Activated T-cell treated with anti-CD3 and anti-CD28 coated beads, Interleukin-2, amount 50 U/mL, for 4 hours (primary cell): ENCODE measurements at regions not wholly inside any gene's neighbourhood (a gene's known extent, or its start where the extent isn't known, plus 50 kb on each side); places are given as distances from the start of the nearest gene placed in this dataset.
"Not testable (repeated sequence)": the region's sequence is repeated elsewhere in the genome, so short reads cannot be mapped to it uniquely, and the experiment has no call there.

Source experiments
- ATAC-seq, 2 donors: fragments of 200-7000 bp; cut with Tn5 transposase; one replicate each; pipeline ENCODE4 v1.10.0; 2021
- DNase-seq: peaks from one replicate; pipeline ENCODE4 v3.0.0-alpha.2; 2020
- H3K27me3 Mint-ChIP-seq: one replicate; pipeline ENCODE4 v1.8.0; 2021; ENCODE audit warnings: low read depth, mixed read lengths
- H3K36me3 Mint-ChIP-seq: one replicate; pipeline ENCODE4 v1.8.0; 2022; ENCODE audit warnings: mixed read lengths; ENCODE audit not compliant: insufficient read depth
- H3K4me1 Mint-ChIP-seq: one replicate; pipeline ENCODE4 v1.8.0; 2021; ENCODE audit warnings: low read depth, mixed read lengths
- H3K4me3 Mint-ChIP-seq: one replicate; pipeline ENCODE4 v1.8.0; 2021; ENCODE audit warnings: mild to moderate bottlenecking, moderate library complexity, mixed read lengths
- H3K9me3 Mint-ChIP-seq: one replicate; pipeline ENCODE4 v1.8.0; 2021; ENCODE audit warnings: mixed read lengths

DNA sequence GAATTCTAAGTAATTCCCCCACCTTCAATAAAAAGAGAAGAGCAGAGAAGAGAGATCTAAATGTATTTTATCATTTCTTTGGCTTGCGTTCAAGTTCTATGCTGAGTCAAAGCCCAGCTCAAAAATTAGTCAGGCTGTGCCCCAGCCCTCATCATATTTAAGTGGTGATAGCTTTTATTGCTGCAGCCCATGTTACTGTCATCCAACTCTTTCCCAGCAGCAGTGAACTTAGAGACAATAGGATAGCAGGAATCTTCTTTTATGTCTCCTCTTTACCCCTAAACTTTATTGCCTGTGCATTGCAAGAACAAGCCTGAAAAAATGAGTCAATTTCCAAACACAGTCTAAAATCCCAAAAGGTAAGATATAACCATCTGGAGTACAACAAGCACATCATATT, 1599.3 kb upstream of the PIK3C3 start:
- DNase-seq (no peak), ATAC-seq (no peak)
- no peaks in the 10 kb centered on the region for H3K4me1 Mint-ChIP-seq
- no peak overlapping the region for H3K4me3 Mint-ChIP-seq
- H3K9me3 Mint-ChIP-seq, result peaks cover 3% of the 10 kb centered on the region
- no peaks in the 10 kb centered on the region for H3K27me3 Mint-ChIP-seq
- no peaks in the 10 kb centered on the region for H3K36me3 Mint-ChIP-seq

- Mint-ChIP-seq H3K36me3 (no peaks in the 10 kb centered on the region), H3K4me3 (no peak overlapping the region), H3K9me3 (no peaks in the 10 kb centered on the region)
These were observed 1606.8 kb upstream of the PIK3C3 start for GRCh38 chr18:40348196-40348595.

DNA sequence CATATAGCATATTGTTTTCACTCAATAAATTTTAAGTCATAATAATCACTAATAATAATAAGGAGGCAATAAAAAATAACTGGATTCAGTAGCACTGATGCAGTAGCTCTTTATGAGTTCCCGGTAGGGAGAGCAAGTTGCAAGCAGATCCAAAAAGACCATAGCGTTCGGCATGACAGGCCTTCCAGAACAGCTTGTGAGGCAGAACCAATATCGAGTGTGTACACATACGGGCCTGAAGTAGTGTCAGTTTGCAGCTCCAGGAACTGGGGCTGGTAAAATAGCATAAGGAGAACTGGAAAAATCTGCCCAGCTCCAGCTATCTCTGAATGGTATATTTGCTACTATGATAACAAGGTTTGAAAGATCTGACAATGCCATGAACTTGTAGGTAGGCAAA, 1607.8 kb upstream of the PIK3C3 start:
- DNase-seq (no peak), ATAC-seq (no peak)
- Mint-ChIP-seq H3K4me3 (no peak overlapping the region), H3K27me3 (no peaks in the 10 kb centered on the region), H3K4me1 (no peaks in the 10 kb centered on the region), H3K9me3 (peaks cover 1% of the 10 kb centered on the region), H3K36me3 (no peaks in the 10 kb centered on the region)

More at GRCh38 chr18:40348196-40348595, 1606.8 kb upstream of the PIK3C3 start:
- DNase-seq (no peak), ATAC-seq (no peak)
- Mint-ChIP-seq H3K4me1 (no peaks in the 10 kb centered on the region), H3K27me3 (no peaks in the 10 kb centered on the region)

- Mint-ChIP-seq H3K4me3 (no peak overlapping the region), H3K36me3 (no peaks in the 10 kb centered on the region), H3K4me1 (no peaks in the 10 kb centered on the region), H3K27me3 (no peaks in the 10 kb centered on the region), H3K9me3 (peaks cover 11% of the 10 kb centered on the region)
- DNase-seq (no peak), ATAC-seq (no peak)
These were observed 1608.9 kb upstream of the PIK3C3 start for GRCh38 chr18:40346146-40346545.

DNA sequence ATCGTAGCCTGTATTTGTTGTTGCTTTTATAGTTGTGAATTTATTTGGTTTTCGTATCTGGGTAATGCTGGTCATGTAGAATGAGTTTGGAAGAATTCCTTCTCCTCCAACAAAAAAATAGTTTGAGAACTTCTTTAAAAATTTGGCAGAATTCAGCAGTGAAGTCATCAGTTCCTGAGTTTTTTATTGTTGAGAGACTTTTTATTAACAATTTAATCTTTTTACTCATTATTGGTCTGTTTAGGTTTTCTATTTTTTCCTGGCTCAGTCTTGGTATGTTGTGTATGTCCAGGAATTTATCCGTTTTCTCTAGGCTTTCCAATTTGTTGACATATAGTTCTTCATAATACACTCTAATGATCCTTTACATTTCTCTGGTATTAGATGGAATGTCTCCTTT, 1613.3 kb upstream of the PIK3C3 start:
- DNase-seq (no peak), ATAC-seq (no peak)
- H3K4me1 Mint-ChIP-seq, result no peaks in the 10 kb centered on the region
- no peaks in the 10 kb centered on the region for H3K36me3 Mint-ChIP-seq
- no peak overlapping the region for H3K4me3 Mint-ChIP-seq
- peaks cover 11% of the 10 kb centered on the region for H3K9me3 Mint-ChIP-seq
- no peaks in the 10 kb centered on the region for H3K27me3 Mint-ChIP-seq

DNA sequence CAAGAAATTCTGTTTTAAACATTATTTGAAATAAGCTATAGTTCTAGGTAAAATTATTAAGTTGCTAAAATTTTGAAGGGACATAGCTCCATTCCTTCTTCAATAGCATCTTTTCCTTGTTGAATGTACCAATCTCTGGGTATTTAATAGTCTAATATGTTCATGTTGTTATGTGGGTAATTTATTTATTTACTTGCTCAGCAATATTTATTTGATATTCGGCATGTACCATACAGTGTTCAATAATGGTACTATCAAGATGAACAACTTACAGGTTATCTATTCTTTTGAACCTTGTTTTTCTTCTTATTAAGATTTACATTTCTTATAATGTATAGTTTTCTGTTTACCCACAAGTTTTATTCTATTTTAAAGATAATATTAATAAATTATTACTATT, 1616.8 kb upstream of the PIK3C3 start:
- ATAC-seq (no peak), DNase-seq (no peak)
- H3K27me3 Mint-ChIP-seq, result no peaks in the 10 kb centered on the region
- no peaks in the 10 kb centered on the region for H3K4me1 Mint-ChIP-seq
- no peak overlapping the region for H3K4me3 Mint-ChIP-seq
- no peaks in the 10 kb centered on the region for H3K36me3 Mint-ChIP-seq
- peaks cover 31% of the 10 kb centered on the region for H3K9me3 Mint-ChIP-seq

DNA sequence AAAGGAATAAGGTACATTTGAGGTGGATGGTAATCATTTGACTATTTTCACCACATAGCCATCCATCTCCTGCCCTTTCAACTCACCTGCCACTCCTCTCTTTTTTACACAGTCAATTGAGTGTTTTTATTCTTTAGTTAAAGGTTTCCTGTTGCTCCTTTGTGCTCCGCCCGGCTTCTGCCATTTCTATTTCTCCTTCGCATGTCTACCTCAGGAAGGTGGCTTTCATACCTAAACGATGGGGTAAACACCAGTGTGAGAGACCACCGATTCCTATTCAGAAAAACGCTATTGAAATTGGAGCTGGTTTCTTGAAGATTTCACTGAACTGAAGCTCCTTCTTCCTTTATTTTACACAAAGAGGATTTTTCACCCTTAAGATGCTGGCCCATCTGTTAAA, 1628.0 kb upstream of the PIK3C3 start:
- no peak overlapping the region for H3K4me3 Mint-ChIP-seq
- DNase-seq, result no peak
- H3K9me3 Mint-ChIP-seq, result peaks cover 14% of the 10 kb centered on the region
- H3K36me3 Mint-ChIP-seq, result no peaks in the 10 kb centered on the region
- H3K4me1 Mint-ChIP-seq, result no peaks in the 10 kb centered on the region
- ATAC-seq, result no peak
- no peaks in the 10 kb centered on the region for H3K27me3 Mint-ChIP-seq

- DNase-seq (no peak), ATAC-seq (no peak)
- H3K9me3 Mint-ChIP-seq, result peaks cover 13% of the 10 kb centered on the region
- no peaks in the 10 kb centered on the region for H3K27me3 Mint-ChIP-seq
- no peaks in the 10 kb centered on the region for H3K36me3 Mint-ChIP-seq
- H3K4me1 Mint-ChIP-seq, result no peaks in the 10 kb centered on the region
- H3K4me3 Mint-ChIP-seq, result no peak overlapping the region
These were observed 1629.0 kb upstream of the PIK3C3 start for GRCh38 chr18:40325988-40326387.

- ATAC-seq (no peak), DNase-seq (no peak)
- no peak overlapping the region for H3K4me3 Mint-ChIP-seq
These were observed 1640.8 kb upstream of the PIK3C3 start for GRCh38 chr18:40314199-40314598.

GRCh38 chr18:40313030-40313642, 1641.9 kb upstream of the PIK3C3 start:
- Mint-ChIP-seq H3K27me3 (no peaks in the 10 kb centered on the region), H3K9me3 (no peaks in the 10 kb centered on the region), H3K36me3 (no peaks in the 10 kb centered on the region), H3K4me3 (no peak overlapping the region), H3K4me1 (no peaks in the 10 kb centered on the region)
- no peak for DNase-seq
- ATAC-seq, result no peak

More at GRCh38 chr18:40314199-40314598, 1640.8 kb upstream of the PIK3C3 start:
- Mint-ChIP-seq H3K9me3 (no peaks in the 10 kb centered on the region), H3K4me1 (no peaks in the 10 kb centered on the region), H3K27me3 (no peaks in the 10 kb centered on the region), H3K36me3 (no peaks in the 10 kb centered on the region)

DNA sequence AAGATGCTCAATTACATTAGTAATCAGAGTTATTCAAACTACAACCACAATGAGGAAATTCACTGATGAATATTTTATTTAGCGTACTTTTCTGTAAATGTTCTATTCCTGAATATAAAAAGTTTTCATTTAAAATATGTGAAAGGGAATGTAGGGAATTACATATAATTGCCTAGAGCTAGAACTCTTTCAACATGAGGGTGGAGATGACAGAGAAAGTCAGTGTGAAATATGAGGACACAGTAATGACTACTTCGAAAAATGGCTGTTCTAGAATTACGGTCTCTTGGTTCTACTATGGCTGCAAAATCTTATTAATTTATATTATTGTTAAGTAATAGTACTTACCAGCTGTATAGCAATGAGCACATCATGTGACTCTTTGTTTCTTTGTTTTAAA, 1647.4 kb upstream of the PIK3C3 start:
- Mint-ChIP-seq H3K27me3 (no peaks in the 10 kb centered on the region), H3K4me1 (no peaks in the 10 kb centered on the region), H3K36me3 (no peaks in the 10 kb centered on the region), H3K9me3 (peaks cover 9% of the 10 kb centered on the region), H3K4me3 (no peak overlapping the region)
- ATAC-seq (no peak), DNase-seq (no peak)

DNA sequence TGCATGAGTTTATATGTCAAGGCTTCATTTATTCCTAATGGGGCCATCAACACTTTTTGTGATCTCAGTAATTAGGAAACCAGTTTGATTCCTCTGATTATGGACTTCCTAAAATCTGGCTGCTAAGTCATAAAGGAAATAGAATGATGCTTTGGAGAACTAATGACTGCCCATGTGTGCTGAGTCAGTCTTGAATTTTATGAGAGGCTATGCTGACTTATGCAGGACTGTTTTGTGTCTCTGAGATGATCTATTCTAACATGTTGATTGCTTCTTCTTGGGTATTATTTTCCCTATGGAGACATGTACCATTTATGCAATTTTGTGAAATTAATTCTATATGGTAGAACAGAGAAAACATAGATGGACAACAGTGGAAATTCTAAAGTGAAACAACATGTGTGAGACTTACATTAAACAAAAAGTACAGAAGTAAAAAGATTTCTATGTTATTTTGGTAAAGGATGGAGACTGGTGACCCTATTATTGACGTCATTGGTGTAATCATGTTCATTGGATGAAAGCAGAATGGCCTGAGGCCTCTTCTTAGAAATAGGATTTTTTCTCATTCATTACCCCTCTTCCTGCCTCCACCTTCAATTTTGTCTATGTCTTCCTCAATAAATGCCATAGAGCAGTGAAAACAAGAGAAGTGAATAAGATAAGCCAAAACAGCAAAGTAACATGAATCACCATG, 1658.2 kb upstream of the PIK3C3 start:
- Mint-ChIP-seq H3K36me3 (no peaks in the 10 kb centered on the region), H3K9me3 (peaks cover 22% of the 10 kb centered on the region), H3K4me1 (no peaks in the 10 kb centered on the region), H3K4me3 (no peak overlapping the region), H3K27me3 (no peaks in the 10 kb centered on the region)
- no peak for ATAC-seq
- no peak for DNase-seq

DNA sequence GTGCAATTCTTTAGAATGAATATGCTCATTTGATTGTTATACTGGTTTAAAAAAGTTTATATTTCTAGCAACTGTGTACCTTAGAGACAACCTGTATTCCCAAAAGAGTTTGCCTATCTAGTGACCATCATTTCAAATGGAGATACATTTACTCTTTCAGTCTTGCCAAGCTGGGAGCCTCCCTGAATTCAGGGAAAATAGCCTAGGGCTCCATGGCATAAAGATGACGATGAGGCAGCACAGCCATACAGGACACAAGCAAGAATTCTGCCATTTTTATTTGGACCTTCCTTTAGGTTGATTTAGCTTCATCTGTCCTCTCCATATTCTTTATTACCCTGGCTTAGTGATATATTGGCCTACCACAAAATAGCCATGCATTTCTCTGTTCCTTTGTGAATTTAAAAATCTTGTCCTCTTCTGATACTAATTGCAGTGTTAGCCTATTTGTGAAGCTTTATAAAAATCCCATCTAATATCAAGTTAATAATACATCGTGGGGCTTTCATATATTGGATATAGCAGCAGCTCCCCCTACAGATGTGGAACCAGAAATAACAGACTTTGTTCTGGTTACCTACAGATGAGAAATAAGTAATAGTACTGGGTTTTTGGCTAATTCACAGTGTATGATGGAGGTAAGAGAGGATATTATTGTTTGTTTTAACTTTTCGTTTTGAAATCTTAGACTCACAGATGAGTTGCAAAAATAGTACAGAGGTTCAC, 1661.9 kb upstream of the PIK3C3 start:
- Mint-ChIP-seq H3K27me3 (no peaks in the 10 kb centered on the region), H3K4me3 (no peak overlapping the region), H3K4me1 (no peaks in the 10 kb centered on the region), H3K9me3 (peaks cover 29% of the 10 kb centered on the region), H3K36me3 (no peaks in the 10 kb centered on the region)
- ATAC-seq, result no peak
- DNase-seq, result no peak

- Mint-ChIP-seq H3K36me3 (no peaks in the 10 kb centered on the region), H3K9me3 (peaks cover 22% of the 10 kb centered on the region), H3K4me3 (no peak overlapping the region), H3K4me1 (no peaks in the 10 kb centered on the region), H3K27me3 (no peaks in the 10 kb centered on the region)
- no peak for ATAC-seq
- DNase-seq, result no peak
These were observed 1671.5 kb upstream of the PIK3C3 start for GRCh38 chr18:40283560-40283959.

DNA sequence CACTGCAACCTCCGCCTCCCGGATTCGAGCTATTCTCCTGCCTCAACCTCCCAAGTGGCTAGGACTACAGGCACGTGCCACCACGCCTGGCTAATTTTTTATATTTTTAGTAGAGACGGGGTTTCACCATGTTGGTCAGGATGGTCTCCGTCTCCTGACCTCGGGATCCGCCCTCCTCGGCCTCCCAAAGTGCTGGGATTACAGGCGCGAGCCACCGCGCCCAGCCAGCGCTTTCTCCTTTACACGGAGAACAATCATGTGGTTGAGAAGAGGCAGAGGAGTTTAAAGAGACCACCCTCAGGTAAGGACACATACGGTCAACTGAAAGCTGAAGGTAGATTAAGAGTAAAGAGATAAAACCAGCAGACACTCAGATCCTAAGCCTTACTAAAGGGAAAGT, 1673.7 kb upstream of the PIK3C3 start:
- not testable (repeated sequence) for H3K4me3 Mint-ChIP-seq, H3K36me3 Mint-ChIP-seq, ATAC-seq, H3K27me3 Mint-ChIP-seq, H3K4me1 Mint-ChIP-seq, DNase-seq
- H3K9me3 Mint-ChIP-seq, result peaks cover 26% of the 10 kb centered on the region
